ENCODE measurements at regions not wholly inside any gene's neighbourhood (a gene's known extent, or its start where the extent isn't known, plus 50 kb on each side); places are given as distances from the start of the nearest gene placed in this dataset.

GRCh38 chr2:14978845-14979244 is 346.3 kb downstream of the LRATD1 start:
- POLR2A ChIA-PET = no interaction called here
- DNase-seq (ENCODE audit: extremely low spot score) = no peak
- no peak for TF ChIP-seq CTCF (IDR thresholded peaks at IDR 0.05; ENCODE audit: control extremely low read depth, extremely low read depth, low read depth, missing control alignments)
- CTCF ChIA-PET = no interaction called here

GRCh38 chr2:14982790-14983189 is 350.3 kb downstream of the LRATD1 start:
- no peak for TF ChIP-seq CTCF (IDR thresholded peaks at IDR 0.05; ENCODE audit: control extremely low read depth, extremely low read depth, low read depth, missing control alignments)
- no peak for DNase-seq (ENCODE audit: extremely low spot score)
- POLR2A ChIA-PET = no interaction called here
- CTCF ChIA-PET = interaction anchor here (1.0 kb wide), 1 partner anchor 8 kb away, joined by 3 read pairs; no protein-coding TSS in a partner anchor

GRCh38 chr2:14988600-14988999 is 356.1 kb downstream of the LRATD1 start:
- TF ChIP-seq CTCF (IDR thresholded peaks at IDR 0.05; ENCODE audit: control extremely low read depth, extremely low read depth, low read depth, missing control alignments) = no peak
- POLR2A ChIA-PET = no interaction called here
- CTCF ChIA-PET = interaction anchor here (1.5 kb wide), 1 partner anchor 12 kb away, joined by 3 read pairs; no protein-coding TSS in a partner anchor
- no peak for DNase-seq (ENCODE audit: extremely low spot score)

GRCh38 chr2:14991723-14992122 is 359.2 kb downstream of the LRATD1 start:
- POLR2A ChIA-PET = no interaction called here
- TF ChIP-seq CTCF (IDR thresholded peaks at IDR 0.05; ENCODE audit: control extremely low read depth, extremely low read depth, low read depth, missing control alignments) = no peak
- CTCF ChIA-PET = interaction anchor here (1.0 to 1.5 kb wide), 3 partner anchors 9 to 52 kb away, joined by 3 to 4 read pairs (median 3); no protein-coding TSS in a partner anchor
- DNase-seq (ENCODE audit: extremely low spot score) = no peak

GRCh38 chr2:14994721-14995120 is 362.2 kb downstream of the LRATD1 start:
- no peak for TF ChIP-seq CTCF (IDR thresholded peaks at IDR 0.05; ENCODE audit: control extremely low read depth, extremely low read depth, low read depth, missing control alignments)
- DNase-seq (ENCODE audit: extremely low spot score) = no peak
- CTCF ChIA-PET = no interaction called here
- POLR2A ChIA-PET = no interaction called here

- TF ChIP-seq CTCF (IDR thresholded peaks at IDR 0.05; ENCODE audit: control extremely low read depth, extremely low read depth, low read depth, missing control alignments) = no peak
- POLR2A ChIA-PET = no interaction called here
- CTCF ChIA-PET = interaction anchor here (1.3 kb wide), 1 partner anchor 20 kb away, joined by 3 read pairs; no protein-coding TSS in a partner anchor
- no peak for DNase-seq (ENCODE audit: extremely low spot score)
Measured at GRCh38 chr2:14996351-14997014, 364.0 kb downstream of the LRATD1 start.
